HepG2 (cell line): ENCODE measurements at regions not wholly inside any gene's neighbourhood (a gene's known extent, or its start where the extent isn't known, plus 50 kb on each side); places are given as distances from the start of the nearest gene placed in this dataset.
A peak's percentile ranks its signal among the peaks of the same experiment; 100 is the strongest.

Experiments
- ARNTL ChIP-seq: sonication (generic); formaldehyde crosslinking; IDR thresholded peaks from 2 replicates; pipeline ENCODE4 v1.4.0; 2020; ENCODE audit warnings: mild to moderate bottlenecking, missing genetic modification reagents
- CC2D1A ChIP-seq: sonication (generic); formaldehyde crosslinking; IDR thresholded peaks from 2 replicates; pipeline ENCODE4 v1.8.1; 2023; ENCODE audit warnings: mild to moderate bottlenecking, missing genetic modification reagents
- CENPBD1 ChIP-seq: sonication (generic); formaldehyde crosslinking; IDR thresholded peaks from 2 replicates; pipeline ENCODE4 v1.8.0; 2022; ENCODE audit warnings: missing genetic modification reagents, low read depth, mild to moderate bottlenecking, borderline replicate concordance
- FOXC1 ChIP-seq: sonication (generic); formaldehyde crosslinking; IDR thresholded peaks from 2 replicates; pipeline ENCODE4 v1.8.0; 2022; ENCODE audit warnings: mild to moderate bottlenecking, missing genetic modification reagents, borderline replicate concordance
- HDAC2 ChIP-seq: sonication (generic); formaldehyde crosslinking; IDR thresholded peaks from 2 replicates; pipeline ENCODE4 v1.4.0; 2020; ENCODE audit warnings: missing genetic modification reagents
- MEIS2 ChIP-seq: sonication (generic); formaldehyde crosslinking; IDR thresholded peaks from 2 replicates; pipeline ENCODE4 v1.9.0; 2021; ENCODE audit warnings: mild to moderate bottlenecking, missing genetic modification reagents
- MNT ChIP-seq: fragments of 450-650 bp; IDR thresholded peaks from 2 replicates; pipeline ENCODE4 v1.6.1; 2016
- PAXIP1 ChIP-seq: sonication (generic); formaldehyde crosslinking; conservative IDR thresholded peaks from 2 replicates; pipeline ENCODE4 v1.4.0; 2020; ENCODE audit warnings: mild to moderate bottlenecking, missing genetic modification reagents, moderate library complexity
- PHF21A ChIP-seq: sonication (generic); formaldehyde crosslinking; IDR thresholded peaks from 2 replicates; pipeline ENCODE4 v1.5.0; 2020; ENCODE audit warnings: mild to moderate bottlenecking, missing genetic modification reagents
- POGZ ChIP-seq: sonication (generic); formaldehyde crosslinking; IDR thresholded peaks from 2 replicates; pipeline ENCODE4 v1.4.0; 2020; ENCODE audit warnings: mild to moderate bottlenecking, missing genetic modification reagents
- REPIN1 ChIP-seq: sonication (generic); formaldehyde crosslinking; IDR thresholded peaks from 2 replicates; pipeline ENCODE4 v1.8.0; 2022; ENCODE audit warnings: missing genetic modification reagents, low read depth, mild to moderate bottlenecking, borderline replicate concordance
- SATB2 ChIP-seq: sonication (generic); formaldehyde crosslinking; IDR thresholded peaks from 2 replicates; pipeline ENCODE4 v1.5.0; 2020; ENCODE audit warnings: missing genetic modification reagents
- TBL1XR1 ChIP-seq: fragments of 150-350 bp; IDR thresholded peaks from 2 replicates; pipeline ENCODE4 v1.6.1; 2014; ENCODE audit warnings: borderline replicate concordance, low read length; ENCODE audit not compliant: partially characterized antibody
- U2AF2 ChIP-seq: fragments of 200-400 bp; formaldehyde crosslinking; IDR thresholded peaks from 2 replicates; pipeline ENCODE4 v1.6.1; 2017; ENCODE audit warnings: low read depth, mild to moderate bottlenecking, low read length
- YEATS4 ChIP-seq: sonication (generic); formaldehyde crosslinking; IDR thresholded peaks from 2 replicates; pipeline ENCODE4 v1.4.0; 2020; ENCODE audit warnings: missing genetic modification reagents, borderline replicate concordance
- ZBTB7B ChIP-seq: sonication (generic); formaldehyde crosslinking; IDR thresholded peaks from 2 replicates; pipeline ENCODE4 v1.4.0; 2020; ENCODE audit warnings: missing genetic modification reagents
- ZMYM2 ChIP-seq: sonication (generic); formaldehyde crosslinking; IDR thresholded peaks from 2 replicates; pipeline ENCODE4 v1.8.0; 2022; ENCODE audit warnings: mild to moderate bottlenecking, missing genetic modification reagents
- ZNF256 ChIP-seq: sonication (generic); formaldehyde crosslinking; conservative IDR thresholded peaks from 2 replicates; pipeline ENCODE4 v1.4.0; 2020; ENCODE audit warnings: missing genetic modification reagents
- ZNF460 ChIP-seq: sonication (generic); formaldehyde crosslinking; IDR thresholded peaks from 2 replicates; pipeline ENCODE4 v1.5.1; 2020; ENCODE audit warnings: missing genetic modification reagents, mild to moderate bottlenecking, borderline replicate concordance
- ZNF572 ChIP-seq: sonication (generic); formaldehyde crosslinking; IDR thresholded peaks from 2 replicates; pipeline ENCODE4 v1.5.1; 2020; ENCODE audit warnings: mild to moderate bottlenecking, missing genetic modification reagents
- ZNF597 ChIP-seq: sonication (generic); formaldehyde crosslinking; IDR thresholded peaks from 2 replicates; pipeline ENCODE4 v1.5.0; 2020; ENCODE audit warnings: missing genetic modification reagents
- ZNF652 ChIP-seq: IDR thresholded peaks from 2 replicates; pipeline ENCODE4 v1.6.1; 2016; ENCODE audit warnings: low read depth, borderline replicate concordance
- ZNF674 ChIP-seq: sonication (generic); formaldehyde crosslinking; IDR thresholded peaks from 2 replicates; pipeline ENCODE4 v1.5.0; 2020; ENCODE audit warnings: low read depth, mild to moderate bottlenecking, missing genetic modification reagents
- ZNF749 ChIP-seq: sonication (generic); formaldehyde crosslinking; IDR thresholded peaks from 2 replicates; pipeline ENCODE4 v1.8.0; 2022; ENCODE audit warnings: mild to moderate bottlenecking, missing genetic modification reagents, moderate library complexity, borderline replicate concordance
- ZNF792 ChIP-seq: IDR thresholded peaks from 2 replicates; pipeline ENCODE4 v1.6.1; 2016
- ZSCAN21 ChIP-seq: sonication (generic); formaldehyde crosslinking; IDR thresholded peaks from 2 replicates; pipeline ENCODE4 v1.8.0; 2022; ENCODE audit warnings: mild to moderate bottlenecking, missing genetic modification reagents, moderate library complexity, borderline replicate concordance

GRCh38 chr1:59052166-59052590, 244.7 kb upstream of the FGGY start (continued):
- TF ChIP-seq ZNF597 (CRISPR knock-in tag) (no peak), POGZ (CRISPR knock-in tag) (peak; percentile 85), ZNF652 (peak; percentile 55; the same call in 1 of the 2 replicates), HDAC2 (CRISPR knock-in tag) (peak; percentile 99), ZNF460 (CRISPR knock-in tag) (no peak; the same call in 1 of the 2 replicates), ZNF749 (CRISPR knock-in tag) (peak; percentile 53; the same call in 1 of the 2 replicates), ARNTL (CRISPR knock-in tag) (peak; percentile 91), ZNF572 (CRISPR knock-in tag) (no peak), ZNF792 (CRISPR knock-in tag) (peak; percentile 90), SATB2 (CRISPR knock-in tag) (0 out of 2 replicates have a peak, but pooled peaks have one; percentile 68), MNT (peak; percentile 61), FOXC1 (peak; percentile 46; the same call in 1 of the 2 replicates), YEATS4 (CRISPR knock-in tag) (peak; percentile 25; the same call in 1 of the 2 replicates), U2AF2 (no peak), ZBTB7B (CRISPR knock-in tag) (peak; percentile 80; the same call in 1 of the 2 replicates), CENPBD1 (CRISPR knock-in tag) (no peak), ZMYM2 (CRISPR knock-in tag) (0 out of 2 replicates have a peak, but pooled peaks have one; percentile 52), ZNF674 (no peak), ZNF256 (CRISPR knock-in tag) (no peak), ZSCAN21 (CRISPR knock-in tag) (0 out of 2 replicates have a peak, but pooled peaks have one; percentile 43), TBL1XR1 (peak; percentile 100), PHF21A (CRISPR knock-in tag) (peak; percentile 88), CC2D1A (CRISPR knock-in tag) (no peak), REPIN1 (CRISPR knock-in tag) (peak; percentile 95), MEIS2 (CRISPR knock-in tag) (peak; percentile 72), PAXIP1 (CRISPR knock-in tag) (peak; percentile 84)
